COLO668 (cell line): ENCODE measurements at regions not wholly inside any gene's neighbourhood (a gene's known extent, or its start where the extent isn't known, plus 50 kb on each side); places are given as distances from the start of the nearest gene placed in this dataset.
A peak's percentile ranks its signal among the peaks of the same experiment; 100 is the strongest.

Experiments
- DNase-seq: peaks from one replicate; lab custom pipeline; 2025; ENCODE audit not compliant: unreplicated experiment; lab: John Stamatoyannopoulos, UW

DNA sequence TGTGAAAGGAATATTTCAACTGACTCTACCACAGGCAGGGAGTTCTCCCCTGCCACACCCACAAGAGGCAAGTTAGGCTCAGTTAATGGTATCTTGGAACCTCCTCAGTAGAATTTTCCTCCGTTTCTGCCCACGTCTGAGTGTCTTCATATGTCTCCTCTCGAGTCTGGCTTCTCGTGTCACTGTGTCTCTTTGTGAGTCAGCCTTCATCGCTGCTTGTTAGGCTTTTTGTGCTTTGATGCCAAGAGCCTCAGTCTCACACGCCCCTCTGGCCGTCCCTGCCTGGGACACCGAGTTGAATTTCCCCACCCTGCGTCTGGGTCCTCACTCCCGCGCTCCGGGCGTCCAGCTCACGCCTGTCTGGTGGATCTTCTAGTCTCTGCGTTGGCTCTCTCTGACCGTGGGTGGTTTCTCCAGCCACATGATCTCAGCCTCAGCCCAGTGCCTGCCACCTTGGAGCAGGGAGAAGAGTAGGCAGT is 125.7 kb upstream of the GADD45A start:
- no peak for DNase-seq

GRCh38 chr1:67560580-67561255 is 124.3 kb upstream of the GADD45A start:
- no peak for DNase-seq

DNA sequence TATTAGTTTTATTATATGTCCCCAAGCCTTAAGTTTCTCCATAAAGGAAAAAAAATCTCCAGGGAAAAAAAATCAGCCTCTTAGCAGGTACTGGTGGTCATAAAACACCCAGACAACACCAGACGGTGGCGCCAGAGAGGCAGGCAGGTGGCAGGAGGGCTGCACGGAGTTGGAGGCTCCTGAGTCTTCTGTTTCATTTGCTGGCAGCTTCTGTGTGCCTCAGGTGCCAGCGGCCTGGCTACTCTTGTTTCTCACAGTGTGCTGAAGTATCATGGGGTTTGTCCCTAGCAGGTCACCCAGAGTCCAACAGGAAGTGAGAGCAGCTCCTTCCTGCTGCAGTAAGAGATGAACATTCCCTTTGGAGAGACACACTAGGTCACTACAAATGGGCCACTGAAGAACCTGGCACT is 123.3 kb upstream of the GADD45A start:
- DNase-seq = peak; percentile 97

DNA sequence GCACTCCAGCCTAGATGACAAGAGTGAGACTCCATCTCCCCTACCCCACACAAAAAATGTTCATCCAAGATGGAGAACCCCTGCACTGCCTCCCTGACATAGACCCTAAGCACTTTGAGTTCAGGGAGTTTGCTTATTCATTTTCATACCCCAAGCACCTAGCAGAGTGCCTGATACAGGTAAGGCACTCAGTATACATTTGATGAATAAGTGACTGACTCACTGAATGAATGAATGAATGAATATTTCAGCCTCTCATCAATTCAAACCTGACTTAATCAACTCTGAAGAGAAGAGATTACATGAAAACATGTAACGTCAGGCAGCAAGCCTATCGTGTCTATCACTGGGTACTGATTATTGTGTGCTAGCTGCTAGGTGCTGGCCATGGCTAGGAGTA is 121.3 kb upstream of the GADD45A start:
- DNase-seq = no peak

GRCh38 chr1:67564193-67564592 is 120.8 kb upstream of the GADD45A start:
- no peak for DNase-seq

DNA sequence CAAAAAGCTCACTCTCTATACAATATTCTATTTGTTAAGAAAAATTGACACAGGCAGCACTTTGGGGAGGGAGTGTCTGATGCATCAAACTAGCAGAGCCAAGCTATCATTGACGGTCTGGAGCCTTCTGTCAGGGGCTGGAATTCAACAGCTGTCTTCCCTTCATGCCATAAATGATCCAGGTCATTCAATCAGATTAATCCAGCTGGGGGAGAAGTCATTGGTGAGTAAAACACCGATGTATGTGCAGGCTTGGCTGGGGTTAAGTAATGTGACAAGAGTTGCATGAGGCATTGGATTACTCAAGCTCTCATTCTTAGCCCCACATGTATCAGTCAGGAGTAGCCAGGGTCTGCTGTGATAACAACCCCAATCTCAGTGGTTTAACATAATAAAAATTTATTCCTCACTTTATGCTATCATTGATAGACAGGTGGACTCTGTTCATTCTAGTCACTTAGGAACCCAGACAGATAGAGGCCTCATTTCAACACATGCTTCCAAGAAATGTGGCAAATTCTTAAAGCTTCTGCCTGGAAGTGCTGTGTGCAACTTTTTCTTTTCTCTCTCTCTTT is 118.1 kb upstream of the GADD45A start:
- DNase-seq = no peak

DNA sequence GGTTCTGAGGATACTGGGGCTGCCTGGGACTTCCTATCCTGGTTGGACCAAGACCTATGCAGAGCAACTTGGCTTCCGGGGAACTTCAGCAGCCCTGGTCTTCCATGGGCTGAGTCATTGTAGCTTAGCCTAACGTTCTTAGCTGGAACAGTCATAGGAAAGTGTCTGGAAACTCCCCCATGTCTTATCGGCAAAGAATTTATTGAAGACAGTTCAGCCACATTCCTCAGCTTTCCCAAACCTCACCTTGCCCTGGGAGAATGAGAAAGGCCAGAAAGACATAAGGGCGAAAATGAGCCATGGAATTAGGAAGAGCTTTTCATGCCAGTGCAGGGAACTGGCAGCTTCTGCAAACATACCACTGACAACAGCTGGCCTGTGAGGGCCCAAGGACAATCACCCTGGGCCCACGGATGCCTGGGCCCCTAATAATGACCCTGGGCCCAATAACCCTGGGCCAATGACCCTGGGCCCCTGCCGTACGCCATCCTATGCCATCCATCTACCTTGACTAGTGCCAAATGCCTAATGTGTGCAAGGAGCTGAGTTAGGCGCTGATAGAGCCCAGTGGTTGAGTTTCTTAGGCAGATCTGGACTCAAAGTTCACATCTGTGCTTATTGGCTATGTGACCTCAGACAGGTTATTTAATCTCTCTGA is 114.4 kb upstream of the GADD45A start:
- no peak for DNase-seq

GRCh38 chr1:67571406-67571805 is 113.6 kb upstream of the GADD45A start:
- DNase-seq = no peak

GRCh38 chr1:67571901-67572593 is 113.0 kb upstream of the GADD45A start:
- peak; percentile 79 for DNase-seq

DNA sequence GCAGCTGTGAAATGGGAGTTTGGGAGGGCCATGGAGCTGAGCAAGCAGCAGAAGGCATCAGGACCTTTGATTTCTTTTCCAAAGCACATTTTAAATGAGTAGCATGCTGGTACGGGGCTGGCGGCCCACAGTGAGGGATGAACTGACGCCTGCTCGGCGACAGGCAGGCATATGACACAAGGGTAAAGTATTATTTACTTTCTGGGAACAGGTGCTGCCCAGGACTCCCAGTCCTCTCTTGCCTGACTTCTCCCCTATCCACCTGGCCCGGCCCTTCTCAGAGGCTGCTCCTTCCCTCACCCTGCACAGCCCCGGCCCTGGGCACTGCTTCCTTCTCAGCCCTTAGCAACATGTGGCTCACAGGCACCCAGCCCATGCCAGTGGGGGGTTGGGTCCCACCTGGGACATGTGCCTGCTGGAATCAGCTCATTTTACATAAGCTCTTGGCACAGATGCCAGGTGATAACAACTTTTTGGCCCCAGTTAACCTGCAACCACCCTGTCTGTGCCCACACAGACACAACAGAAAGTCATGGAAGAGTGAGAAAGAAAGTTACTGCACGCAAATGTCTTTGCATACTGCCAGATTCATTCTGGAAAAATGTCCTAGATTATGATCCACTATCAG is 112.3 kb upstream of the GADD45A start:
- DNase-seq = peak; percentile 93

DNA sequence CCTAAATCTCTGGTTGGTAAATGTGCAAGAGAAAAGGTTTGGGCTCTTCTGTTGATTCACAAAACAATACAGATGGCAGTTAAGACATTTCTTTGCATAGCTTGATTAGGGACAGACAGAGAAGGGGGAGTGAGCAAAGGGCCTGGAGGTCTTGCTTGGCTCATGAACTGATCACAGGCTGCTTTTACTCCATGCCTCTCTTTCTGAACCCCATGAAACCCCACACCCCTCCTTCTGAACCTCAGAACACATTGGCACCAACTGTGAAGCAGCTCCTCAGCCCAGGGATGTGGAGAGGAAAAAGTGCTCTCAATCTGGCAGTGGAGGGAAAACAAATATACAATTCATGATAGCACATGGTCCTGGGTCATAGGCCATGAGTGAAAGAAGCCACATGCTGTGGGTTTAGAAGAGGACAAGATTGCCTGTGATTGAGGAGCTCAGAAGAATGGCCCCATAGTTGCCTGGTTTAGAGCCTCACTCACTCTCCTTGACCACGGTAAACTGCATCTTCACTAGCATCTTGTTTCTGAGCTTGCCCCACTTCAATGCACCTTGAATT is 111.6 kb upstream of the GADD45A start:
- no peak for DNase-seq

DNA sequence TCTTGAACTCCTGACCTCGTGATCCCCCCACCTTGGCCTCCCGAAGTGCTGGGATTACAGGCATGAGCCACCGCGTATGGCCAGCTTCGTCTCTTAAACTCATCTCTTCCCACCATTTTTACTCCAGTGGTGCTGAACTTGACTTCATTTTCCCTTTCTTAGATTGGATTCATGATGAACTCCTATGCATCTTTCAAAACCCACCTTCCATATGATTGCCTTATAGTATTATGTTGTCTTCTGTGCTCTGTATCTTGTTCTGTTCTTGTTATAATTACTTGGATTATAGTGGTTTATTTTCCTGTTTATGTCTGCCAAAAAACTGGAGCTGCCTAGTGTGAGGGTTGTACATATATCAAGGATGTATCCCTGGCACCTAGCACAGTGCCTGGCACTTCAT is 110.8 kb upstream of the GADD45A start:
- no peak for DNase-seq

- no peak for DNase-seq
Observed at GRCh38 chr1:67575861-67576260, 109.1 kb upstream of the GADD45A start.

DNA sequence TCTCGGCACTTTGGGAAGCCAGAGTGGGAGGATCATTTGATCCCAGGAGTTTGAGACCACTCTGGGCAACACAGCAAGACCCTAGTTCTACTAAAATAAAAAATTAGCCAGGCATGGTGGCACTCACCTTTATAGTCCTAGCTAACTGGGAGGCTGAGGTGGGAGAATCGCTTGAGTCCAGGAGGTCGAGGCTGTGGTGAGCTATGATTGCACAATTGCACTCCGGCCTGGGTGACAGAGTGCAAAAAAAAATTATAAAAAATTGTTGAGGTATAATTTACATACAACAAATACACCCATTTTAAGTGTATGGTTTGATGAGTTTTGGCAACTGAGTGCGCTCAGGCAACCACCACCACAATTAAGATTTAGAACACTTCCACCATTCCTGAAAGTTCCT is 108.5 kb upstream of the GADD45A start:
- no peak for DNase-seq

- DNase-seq = no peak
Observed at GRCh38 chr1:67577646-67578045, 107.4 kb upstream of the GADD45A start.

DNA sequence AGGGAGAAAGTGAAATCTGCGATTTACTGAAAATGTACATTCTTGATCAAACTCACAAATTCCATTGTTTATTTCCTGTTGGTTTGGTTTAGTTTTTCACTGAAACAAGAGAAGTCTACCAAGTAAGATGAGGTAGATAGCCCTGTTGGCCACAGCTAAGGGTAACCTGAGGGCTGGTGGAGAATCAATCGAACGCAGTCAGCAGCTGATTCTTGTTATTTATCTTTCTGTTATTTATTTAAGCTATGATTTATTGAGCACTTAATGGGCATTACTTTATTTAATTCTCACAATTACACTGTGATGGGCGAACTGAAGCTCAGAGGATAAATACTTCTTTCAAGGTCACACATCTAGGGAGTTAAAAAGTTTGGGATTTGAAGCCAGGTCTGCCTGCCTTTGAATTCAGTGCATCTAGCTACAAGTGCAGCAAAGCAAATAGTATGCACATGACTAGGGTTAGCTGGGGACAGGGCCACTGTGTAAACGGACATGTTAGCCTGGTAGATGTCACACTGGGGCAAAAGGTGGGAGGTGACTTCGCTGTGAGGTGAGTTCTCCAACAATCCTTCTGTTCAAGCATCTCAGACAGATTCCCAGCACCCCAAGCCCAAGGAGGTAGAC is 106.5 kb upstream of the GADD45A start:
- no peak for DNase-seq

DNA sequence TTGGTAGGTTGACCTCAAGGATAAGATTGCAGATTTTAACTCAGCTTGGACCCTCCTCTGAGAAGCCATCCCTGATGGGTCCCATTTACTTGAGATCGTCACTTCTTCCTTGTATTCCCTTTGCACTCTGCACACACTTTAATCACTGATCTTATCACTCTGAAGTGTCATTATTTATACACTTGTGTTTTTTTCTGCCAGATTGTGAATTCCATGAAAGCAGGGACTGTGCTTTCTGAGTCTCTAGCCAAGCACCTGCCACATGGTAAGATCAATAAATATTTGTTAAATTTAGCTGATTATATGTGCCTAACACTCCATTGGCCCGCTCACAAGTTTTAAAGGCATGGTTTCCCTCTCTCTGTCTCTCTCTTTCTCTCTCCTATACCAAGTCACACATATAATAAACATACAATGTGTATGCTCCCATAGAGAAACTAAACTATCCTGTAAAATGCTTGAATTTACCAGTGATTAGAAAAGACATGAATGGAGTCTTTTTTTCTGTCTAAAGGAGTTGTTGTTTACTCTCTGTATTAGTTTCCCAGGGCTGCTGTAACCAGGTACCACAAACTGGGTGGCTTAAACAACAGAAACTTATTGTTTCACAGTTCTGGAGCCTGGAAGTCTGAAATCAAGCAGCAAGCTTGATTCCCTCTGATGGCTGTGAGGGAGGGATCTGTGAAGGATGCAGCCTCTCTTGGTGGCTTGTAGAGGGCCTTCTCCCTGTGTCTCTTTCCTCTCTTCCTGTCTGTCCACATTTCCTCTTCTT is 105.2 kb upstream of the GADD45A start:
- DNase-seq = no peak

- DNase-seq = no peak
Observed at GRCh38 chr1:67580691-67581403, 104.2 kb upstream of the GADD45A start.
